ENCODE measurements at regions not wholly inside any gene's neighbourhood (a gene's known extent, or its start where the extent isn't known, plus 50 kb on each side); places are given as distances from the start of the nearest gene placed in this dataset.

GRCh38 chrX:4754878-4755604 lies 1041.6 kb upstream of the PRKX start:
- no peak for DNase-seq (ENCODE audit: low read depth in 3 of 3, low spot score in 2 of 3)

- no peak for DNase-seq (ENCODE audit: low read depth in 3 of 3, low spot score in 2 of 3)
These were observed 1027.6 kb upstream of the PRKX start for GRCh38 chrX:4741024-4741423.

GRCh38 chrX:4735299-4735698 lies 1021.9 kb upstream of the PRKX start:
- DNase-seq (ENCODE audit: low read depth in 3 of 3, low spot score in 2 of 3), result no peak

DNA sequence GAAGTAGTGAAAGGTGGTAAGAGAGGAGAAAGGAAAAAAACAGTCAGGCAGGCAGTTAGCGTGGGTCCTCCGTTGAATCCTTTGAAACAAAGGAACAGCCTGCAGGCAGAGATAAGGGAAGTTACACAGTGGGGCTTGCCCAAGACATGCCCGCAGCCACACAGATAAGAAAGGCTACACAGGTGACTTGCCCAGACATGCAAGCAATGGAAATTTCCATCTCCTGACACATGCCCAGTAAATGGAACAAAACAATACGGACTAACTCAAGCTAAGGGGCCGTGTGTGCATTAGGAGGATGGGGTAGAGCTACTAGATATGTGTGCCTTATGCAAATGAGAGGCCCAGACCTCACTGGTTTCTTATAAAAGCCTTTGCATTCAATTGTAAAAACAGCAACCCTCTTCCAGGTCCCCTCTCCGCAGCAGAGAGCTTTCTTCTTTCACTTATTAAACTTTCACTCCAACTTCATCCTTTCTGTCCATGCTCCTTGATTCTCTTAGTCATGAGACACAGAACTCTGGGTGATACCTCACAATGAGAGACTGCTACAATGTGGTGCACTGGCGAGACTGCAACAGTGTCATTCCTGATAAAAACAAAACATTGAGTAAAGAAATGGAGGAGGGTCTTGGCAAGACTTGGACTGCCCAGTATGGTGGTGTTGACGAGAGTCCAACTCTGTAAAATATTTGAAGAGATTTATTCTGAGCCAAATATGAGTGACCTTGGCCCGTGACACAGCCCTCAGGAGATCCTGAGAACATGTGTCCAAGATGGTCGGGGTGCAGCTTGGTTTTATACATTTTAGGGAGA lies 997.4 kb upstream of the PRKX start:
- DNase-seq (ENCODE audit: low read depth in 3 of 3, low spot score in 2 of 3), result no peak

GRCh38 chrX:4708970-4709760 lies 995.7 kb upstream of the PRKX start:
- no peak for DNase-seq (ENCODE audit: low read depth in 3 of 3, low spot score in 2 of 3)

DNA sequence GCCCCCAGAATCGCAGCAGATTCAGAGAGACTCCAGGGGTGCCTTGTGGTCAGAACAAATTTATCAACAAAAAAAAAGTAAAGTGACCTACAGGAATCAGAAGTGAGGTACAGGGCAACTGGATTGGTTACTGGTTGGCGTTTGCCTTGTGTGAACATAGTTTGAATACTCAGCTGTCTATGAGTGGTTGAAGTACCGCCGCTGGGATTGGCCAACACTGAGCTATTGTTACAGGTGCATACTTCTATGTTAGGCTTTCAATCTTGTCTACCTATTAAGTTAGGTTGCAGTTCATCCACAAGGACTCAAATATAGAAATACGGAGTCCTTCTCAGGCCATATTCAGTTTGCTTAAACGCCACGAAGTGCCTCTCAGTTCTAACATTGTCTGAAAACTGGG lies 993.5 kb upstream of the PRKX start:
- no peak for DNase-seq (ENCODE audit: low read depth in 3 of 3, low spot score in 2 of 3)

GRCh38 chrX:4690521-4690920 lies 977.1 kb upstream of the PRKX start:
- DNase-seq (ENCODE audit: low read depth in 3 of 3, low spot score in 2 of 3), result no peak

DNA sequence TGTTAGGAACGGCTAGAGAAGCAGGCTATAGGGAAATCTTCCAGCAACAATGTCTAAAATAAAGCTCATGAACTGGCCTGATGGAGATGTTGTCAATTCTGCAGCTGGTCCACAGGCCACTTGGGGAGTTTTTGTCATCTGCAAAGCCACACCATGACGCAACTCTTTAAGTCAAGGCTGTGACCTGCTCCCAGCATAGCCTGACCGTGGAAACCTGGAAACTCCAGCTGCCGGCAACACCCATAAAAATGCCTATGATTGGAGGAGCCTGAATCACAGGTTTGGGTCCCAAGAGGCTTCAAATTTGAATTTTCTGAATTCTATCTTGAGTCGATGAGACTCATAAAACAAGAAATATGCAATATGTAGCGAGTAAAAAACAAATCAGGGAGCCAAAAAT lies 969.2 kb upstream of the PRKX start:
- no peak for DNase-seq (ENCODE audit: low read depth in 3 of 3, low spot score in 2 of 3)

DNA sequence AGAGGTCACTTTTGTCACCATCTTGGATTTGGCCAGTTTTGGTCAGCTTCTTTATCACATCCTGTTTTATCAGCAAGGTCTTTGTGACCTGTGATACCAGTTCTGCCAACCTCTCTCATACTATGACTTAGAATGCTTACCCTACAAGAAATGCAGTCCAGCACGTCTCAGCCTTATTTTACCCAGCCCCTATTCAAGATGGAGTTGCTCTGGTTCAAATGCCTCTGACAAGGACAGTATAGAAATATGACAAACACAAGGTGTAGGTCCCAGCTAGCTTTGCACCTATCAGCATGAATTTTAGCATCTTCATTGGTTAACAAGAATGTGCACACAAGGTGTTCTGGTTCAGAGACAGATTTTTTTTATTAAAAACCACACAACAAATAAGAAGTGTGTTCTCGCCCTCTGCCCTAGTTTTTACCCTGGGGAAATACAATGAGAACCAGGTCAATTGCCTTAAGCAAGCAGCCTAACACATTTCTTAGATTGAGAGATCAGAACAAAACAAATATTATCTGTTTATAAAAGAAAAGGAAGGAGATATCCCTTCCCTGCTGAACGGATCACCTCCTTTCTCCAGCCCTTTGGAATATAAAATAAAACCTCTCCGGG lies 962.3 kb upstream of the PRKX start:
- no peak for DNase-seq (ENCODE audit: low read depth in 3 of 3, low spot score in 2 of 3)

DNA sequence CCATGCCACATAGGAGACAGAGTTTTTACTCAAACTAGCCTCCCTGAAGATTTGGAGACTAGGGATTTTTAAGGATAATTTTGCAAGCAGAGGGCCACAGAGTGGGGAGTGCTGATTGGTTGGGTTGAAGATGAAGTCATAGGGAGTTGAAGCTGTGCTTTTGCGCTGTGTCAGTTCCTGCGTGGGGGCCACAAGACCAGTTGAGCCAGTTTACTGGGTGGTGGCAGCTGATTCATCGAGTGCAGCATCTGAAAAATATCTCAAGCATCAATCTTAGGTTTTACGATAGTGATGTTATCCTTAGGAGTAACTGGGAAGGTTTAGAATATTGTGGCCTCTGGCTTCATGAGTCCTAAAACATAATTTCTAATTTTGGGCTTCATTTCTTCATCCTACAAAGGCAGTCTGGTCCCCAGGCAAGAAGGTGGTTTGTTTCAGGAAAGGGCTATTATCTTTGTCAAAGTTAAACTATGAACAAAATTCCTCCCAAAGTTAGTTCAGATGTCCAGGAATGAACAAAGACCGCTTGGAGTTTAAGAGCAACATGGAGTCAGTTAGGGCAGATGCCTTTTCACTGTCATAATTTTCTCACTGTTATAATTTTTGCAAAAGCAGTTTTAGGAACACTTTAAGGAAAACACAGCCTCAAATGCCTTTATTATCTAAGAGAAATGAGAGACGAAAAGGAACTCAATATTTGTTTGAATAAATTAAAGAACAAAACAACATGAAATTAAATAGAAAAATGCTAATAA lies 960.8 kb upstream of the PRKX start:
- no peak for DNase-seq (ENCODE audit: low read depth in 3 of 3, low spot score in 2 of 3)

GRCh38 chrX:4671344-4671743 lies 957.9 kb upstream of the PRKX start:
- no peak for DNase-seq (ENCODE audit: low read depth in 3 of 3, low spot score in 2 of 3)

DNA sequence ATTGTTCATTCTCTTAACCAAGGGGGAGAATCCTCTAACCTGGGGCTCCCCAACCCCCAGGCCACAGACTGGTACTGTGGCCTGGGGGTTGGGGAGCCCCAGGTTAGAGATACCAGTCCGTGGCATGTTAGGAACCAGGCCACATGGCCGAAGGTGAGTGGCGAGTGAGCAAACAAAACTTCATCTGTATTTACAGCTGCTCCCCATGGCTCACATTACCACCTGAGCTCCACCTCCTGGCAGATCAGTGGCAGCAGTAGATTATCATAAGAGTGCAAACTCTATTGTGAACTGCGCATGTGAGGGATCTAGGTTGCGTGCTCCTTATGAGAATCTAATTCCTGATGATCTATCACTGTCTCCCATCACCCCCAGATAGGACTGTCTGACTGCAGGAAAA lies 957.2 kb upstream of the PRKX start:
- no peak for DNase-seq (ENCODE audit: low read depth in 3 of 3, low spot score in 2 of 3)

DNA sequence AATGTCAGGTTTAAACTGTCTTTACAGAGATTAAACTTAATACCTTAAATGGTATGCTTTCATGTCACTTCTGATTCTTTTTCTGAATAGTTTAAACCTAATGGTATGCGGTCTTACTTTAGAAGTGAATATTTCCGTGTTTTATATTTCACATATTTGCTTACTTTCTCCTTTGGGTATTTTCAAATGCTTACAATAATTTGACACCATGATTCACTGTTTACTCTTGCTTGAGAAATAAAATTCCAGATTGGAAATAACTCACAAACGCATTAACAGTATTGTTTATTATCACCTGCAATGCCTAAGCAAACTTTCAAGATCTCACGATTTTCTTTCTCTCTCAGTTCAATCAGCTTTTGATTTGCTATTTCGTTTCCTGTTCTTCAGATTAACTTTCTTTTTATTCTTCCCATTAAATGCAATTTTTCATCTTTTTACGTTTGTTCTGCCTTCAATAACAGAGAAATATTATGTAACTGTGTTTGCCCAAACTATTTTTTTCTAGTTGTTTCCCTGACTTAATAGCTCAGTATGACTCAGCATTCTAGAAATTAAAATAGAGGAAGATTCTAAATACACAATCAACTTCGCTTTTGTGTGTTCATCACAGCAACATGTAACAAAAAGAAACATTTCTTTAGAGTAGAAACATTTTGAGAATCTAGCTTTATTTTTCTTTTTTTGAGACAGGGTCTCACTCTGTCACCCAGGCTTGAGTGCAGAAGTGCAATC lies 955.5 kb upstream of the PRKX start:
- no peak for DNase-seq (ENCODE audit: low read depth in 3 of 3, low spot score in 2 of 3)

DNA sequence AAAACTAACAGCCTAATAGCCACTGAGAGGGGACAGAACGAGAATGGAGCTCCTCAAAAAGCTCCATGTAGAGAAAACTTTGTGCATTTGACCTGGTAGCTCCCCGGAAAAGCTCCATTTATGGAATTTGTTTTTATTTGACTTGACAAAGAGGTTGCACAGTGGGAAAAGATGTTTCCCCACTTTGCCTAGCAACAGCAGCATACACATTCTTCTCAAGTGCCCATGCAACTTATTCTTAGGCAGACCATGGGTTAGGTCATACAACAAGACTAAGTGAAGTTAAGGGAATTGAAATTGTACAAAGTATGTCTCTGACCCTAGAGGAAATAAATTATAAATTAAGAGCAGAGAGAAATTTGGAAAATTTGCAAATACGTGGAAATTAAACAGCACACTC lies 949.6 kb upstream of the PRKX start:
- DNase-seq (ENCODE audit: low read depth in 3 of 3, low spot score in 2 of 3), result no peak

GRCh38 chrX:4661771-4662170 lies 948.3 kb upstream of the PRKX start:
- no peak for DNase-seq (ENCODE audit: low read depth in 3 of 3, low spot score in 2 of 3)

DNA sequence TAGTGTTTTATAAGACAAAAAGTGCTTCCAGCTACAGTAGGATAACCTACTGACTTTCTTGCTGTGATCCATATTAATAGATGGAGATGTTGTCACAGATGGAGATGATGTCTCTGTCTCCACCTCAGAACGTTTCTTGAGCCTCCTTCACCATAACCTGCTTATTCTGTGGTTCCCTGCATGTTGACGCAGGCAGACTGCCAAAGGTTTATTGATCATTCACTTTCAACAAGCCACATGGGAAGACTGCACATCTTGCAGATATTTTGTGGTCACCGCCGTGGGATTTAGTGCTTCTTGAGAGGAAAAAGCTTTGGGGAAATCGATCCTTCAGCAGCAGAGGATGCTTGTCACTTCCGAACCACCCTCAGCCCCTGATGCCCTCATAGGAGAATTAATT lies 943.0 kb upstream of the PRKX start:
- DNase-seq (ENCODE audit: low read depth in 3 of 3, low spot score in 2 of 3), result no peak

DNA sequence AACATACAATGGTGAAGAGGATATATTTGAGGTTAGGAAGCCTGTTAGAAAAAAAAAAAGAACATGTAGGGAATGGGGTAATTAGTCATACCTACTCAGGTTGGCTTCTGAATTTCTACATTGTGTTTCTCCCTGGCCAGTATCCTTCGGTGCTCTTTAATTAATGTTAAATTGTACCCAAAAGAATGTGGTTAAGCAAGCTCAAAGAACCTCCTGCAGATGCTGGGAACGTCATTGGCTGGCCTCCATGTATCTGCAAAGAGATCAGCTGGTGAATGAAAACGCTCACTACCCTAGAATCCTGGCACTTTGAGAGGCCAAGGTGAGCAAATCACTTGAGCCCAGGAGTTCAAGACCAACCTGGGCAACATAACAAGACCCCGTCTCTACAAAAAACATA lies 942.3 kb upstream of the PRKX start:
- DNase-seq (ENCODE audit: low read depth in 3 of 3, low spot score in 2 of 3), result no peak

GRCh38 chrX:4642114-4642513 lies 928.7 kb upstream of the PRKX start:
- no peak for DNase-seq (ENCODE audit: low read depth in 3 of 3, low spot score in 2 of 3)

GRCh38 chrX:4638036-4638435 lies 924.6 kb upstream of the PRKX start:
- DNase-seq (ENCODE audit: low read depth in 3 of 3, low spot score in 2 of 3), result no peak

DNA sequence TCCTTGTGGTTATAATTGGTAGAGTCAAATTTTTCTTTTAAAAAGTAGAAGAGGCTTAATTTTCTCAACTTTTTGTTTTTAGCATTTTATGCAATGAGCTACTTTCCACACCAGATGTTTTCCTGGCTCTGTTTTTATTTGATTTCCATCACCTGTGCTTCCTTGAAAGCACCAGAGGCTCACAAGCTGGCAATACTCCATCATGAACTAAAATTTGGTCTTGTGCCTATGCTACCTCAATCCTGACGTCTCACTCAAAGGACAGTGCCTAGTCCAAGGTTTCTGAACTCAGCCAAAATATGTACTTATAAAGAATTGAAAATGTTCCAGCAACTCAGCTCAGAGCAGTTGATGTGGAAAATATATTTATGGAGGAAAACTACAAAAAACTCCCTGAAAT lies 914.0 kb upstream of the PRKX start:
- no peak for DNase-seq (ENCODE audit: low read depth in 3 of 3, low spot score in 2 of 3)

Measured in right renal cortex interstitium (tissue), 3 donors.